GM12878 (cell line): ENCODE measurements at regions not wholly inside any gene's neighbourhood (a gene's known extent, or its start where the extent isn't known, plus 50 kb on each side); places are given as distances from the start of the nearest gene placed in this dataset.

ENCODE experiments used
- ATAC-seq: fragments of 200-7000 bp; cut with Tn5 transposase; 3 replicates; pipeline ENCODE4 v1.9.1; 2020; ENCODE audit warnings: mild to moderate bottlenecking, moderate library complexity
- BruUV-seq: library from RNA; stranded (reverse); fragments of 400-500 nt; replicated peaks from 2 replicates; lab custom pipeline; 2021; lab: Mats Ljungman, UMichigan
- CTCF ChIA-PET: fragments of 300-600 bp; sonication (Branson Sonifier 250); formaldehyde crosslinking; extraction: SDS; loops from one replicate; lab custom pipeline; 2021; ENCODE audit warnings: inconsistent platforms; lab: Yijun Ruan, JAX
- POLR2A ChIA-PET: fragments of 350-600 bp; formaldehyde crosslinking; extraction: SDS; loops from one replicate; lab custom pipeline; 2021; ENCODE audit warnings: inconsistent platforms; lab: Charles Lee
- RAD21 ChIA-PET: fragments of 300-600 bp; sonication (Branson Sonifier 250); formaldehyde crosslinking; loops from one replicate; lab custom pipeline; 2023; ENCODE audit warnings: antibody characterized with exemption; ENCODE audit not compliant: unreplicated experiment; lab: Charles Lee
- SMC1A ChIA-PET: fragments of 300-600 bp; sonication (Branson Sonifier 250); formaldehyde crosslinking; loops from one replicate; lab custom pipeline; 2023; ENCODE audit not compliant: unreplicated experiment, uncharacterized antibody; lab: Charles Lee
- DNase-seq: peaks from one replicate; pipeline ENCODE4 v3.0.0-alpha.2; 2011; ENCODE audit warnings: low read depth, low spot score
- FAIRE-seq: peaks from 3 replicates; lab custom pipeline; 2011; peaks lifted over from hg19 to GRCh38; lab: Jason Lieb, UNC
- H2AFZ ChIP-seq: 2 replicates; pipeline ENCODE4 v1.6.0; 2011; ENCODE audit warnings: low read depth, low read length, control low read depth; ENCODE audit not compliant: control insufficient read depth
- H3K27ac ChIP-seq: 2 replicates; pipeline ENCODE4 v1.5.1; 2011; ENCODE audit warnings: control low read depth; ENCODE audit not compliant: control insufficient read depth, insufficient read depth
- H3K27me3 ChIP-seq, 2 experiments: replicated peaks in 1 of 2; 2 replicates each; pipeline versions ENCODE4 v1.6.0 to v1.6.1; 2011; ENCODE audit warnings: low read length in 1 of 2; ENCODE audit not compliant: control insufficient read depth in 2 of 2, insufficient read depth in 2 of 2
- H3K36me3 ChIP-seq, 2 experiments: 2 replicates each; pipeline ENCODE4 v1.5.1; 2011; ENCODE audit warnings: low read length in 1 of 2; ENCODE audit not compliant: control insufficient read depth in 2 of 2, insufficient read depth in 2 of 2
- H3K4me1 ChIP-seq: 2 replicates; pipeline ENCODE4 v1.6.1; 2011; ENCODE audit warnings: mild to moderate bottlenecking, low read length, moderate library complexity, mixed read lengths; ENCODE audit not compliant: control insufficient read depth, insufficient read depth
- H3K4me2 ChIP-seq: 2 replicates; pipeline ENCODE4 v1.6.0; 2011; ENCODE audit warnings: control low read depth; ENCODE audit not compliant: control insufficient read depth, insufficient read depth
- H3K4me3 ChIP-seq: fragments of 200-600 bp; sonication (generic); 2 replicates; pipeline ENCODE4 v1.5.1; 2016
- H3K79me2 ChIP-seq: 2 replicates; pipeline ENCODE4 v1.6.0; 2011; ENCODE audit warnings: low read length; ENCODE audit not compliant: control insufficient read depth, insufficient read depth
- H3K9ac ChIP-seq: 2 replicates; pipeline ENCODE4 v1.8.0; 2011; ENCODE audit warnings: low read length, control low read depth, mixed read lengths; ENCODE audit not compliant: control insufficient read depth, insufficient read depth
- H3K9me3 ChIP-seq: replicated peaks from 3 replicates; pipeline ENCODE4 v1.5.1; 2011; ENCODE audit warnings: mild to moderate bottlenecking, low read length; ENCODE audit not compliant: control insufficient read depth, insufficient read depth
- H4K20me1 ChIP-seq: 2 replicates; pipeline ENCODE4 v1.6.0; 2011; ENCODE audit not compliant: control insufficient read depth, insufficient read depth
- BHLHE40 ChIP-seq, 2 experiments: fragments of 450-650 bp in 1 of 2; IDR thresholded peaks; 2 replicates each; pipeline ENCODE4 v1.6.1; 2011 to 2017; ENCODE audit warnings: low read depth in 2 of 2, borderline replicate concordance in 1 of 2, improper control_type of control experiment in 1 of 2, low read length in 1 of 2, mild to moderate bottlenecking in 1 of 2
- CEBPZ ChIP-seq: fragments of 150-350 bp; IDR thresholded peaks from 2 replicates; pipeline ENCODE4 v1.6.1; 2016; ENCODE audit warnings: low read depth, low read length
- CREB1 ChIP-seq: IDR thresholded peaks from 2 replicates; pipeline ENCODE4 v1.6.1; 2012; ENCODE audit warnings: low read depth, mild to moderate bottlenecking, inconsistent platforms
- IKZF1 ChIP-seq: fragments of 450-650 bp; conservative IDR thresholded peaks from 2 replicates; pipeline ENCODE4 v1.6.1; 2017; ENCODE audit warnings: antibody characterized with exemption, mild to moderate bottlenecking
- IRF3 ChIP-seq: fragments of 450-650 bp; IDR thresholded peaks from 2 replicates; pipeline ENCODE4 v1.6.1; 2014; ENCODE audit warnings: mild to moderate bottlenecking
- MAX ChIP-seq: IDR thresholded peaks from 2 replicates; pipeline ENCODE4 v1.6.1; 2012; ENCODE audit warnings: low read depth, low read length, improper control_type of control experiment
- NR2F1 ChIP-seq: fragments of 450-650 bp; conservative IDR thresholded peaks from 2 replicates; pipeline ENCODE4 v1.6.1; 2017; ENCODE audit warnings: mild to moderate bottlenecking
- PAX5 ChIP-seq: IDR thresholded peaks from 2 replicates; pipeline ENCODE4 v1.6.1; 2011; ENCODE audit warnings: low read depth, low read length, borderline replicate concordance
- RBBP5 ChIP-seq: fragments of 200-600 bp; sonication (generic); conservative IDR thresholded peaks from 2 replicates; pipeline ENCODE4 v1.6.1; 2016
- USF1 ChIP-seq: IDR thresholded peaks from 2 replicates; pipeline ENCODE4 v1.6.1; 2011; ENCODE audit warnings: borderline replicate concordance, low read depth, mild to moderate bottlenecking, moderate library complexity, mixed read lengths, low read length; ENCODE audit not compliant: insufficient read depth; ENCODE audit errors: extremely low read length
- WGBS: methylation state at CpG from one replicate; pipeline ENCODE4 v1.1.6; 2016; ENCODE audit warnings: low lambda C conversion rate; ENCODE audit not compliant: insufficient replicate concordance, insufficient coverage; ENCODE audit errors: missing lambda C conversion rate; 5-methylcytosine and 5-hydroxymethylcytosine counted together
- in situ Hi-C: fragments of 300-500 bp; cut with MboI; formaldehyde crosslinking; loops from 9 replicates; pipeline ENCODE4 v1.14.3; 2018; ENCODE audit warnings: mixed read lengths
- intact Hi-C: fragments of 100-400 bp; cut with micrococcal nuclease; formaldehyde crosslinking; loops from one replicate; pipeline ENCODE4 v1.14.2; 2022; ENCODE audit not compliant: unreplicated experiment

- TF ChIP-seq CEBPZ = no peak
- TF ChIP-seq RBBP5 = no peak
- TF ChIP-seq MAX = no peak
- no peak for TF ChIP-seq USF1
- TF ChIP-seq, all 136 proteins: peak for 0
These were observed 100.7 kb upstream of the SLC4A7 start (continued) for GRCh38 chr3:27584874-27585273.

GRCh38 chr3:27581852-27582251 is 97.7 kb upstream of the SLC4A7 start:
- in situ Hi-C loops = no loop called here
- H3K27me3 ChIP-seq = no peaks in the 10 kb centered on the region
- H3K79me2 ChIP-seq = no peaks in the 10 kb centered on the region
- H3K27ac ChIP-seq = no peak overlapping the region
- H3K9ac ChIP-seq = no peak overlapping the region
- POLR2A ChIA-PET = no interaction called here
- H3K9me3 ChIP-seq = no peaks in the 10 kb centered on the region
- WGBS = 54% methylated on average over 3 of the region's 3 CpGs
- intact Hi-C loops = no loop called here
- H3K4me2 ChIP-seq = no peak overlapping the region
- SMC1A ChIA-PET = interaction anchor here (1.6 kb wide), 1 partner anchor 9 kb away, joined by 8 read pairs; no protein-coding TSS in a partner anchor
- CTCF ChIA-PET = no interaction called here
- H4K20me1 ChIP-seq = no peaks in the 10 kb centered on the region
- no peaks in the 10 kb centered on the region for H3K4me1 ChIP-seq
- no TSS peak for BruUV-seq
- H3K36me3 ChIP-seq = no peaks in the 10 kb centered on the region
- no peak overlapping the region for H3K4me3 ChIP-seq
- RAD21 ChIA-PET = interaction anchor here (0.6 kb wide), 1 partner anchor 29 kb away, joined by 3 read pairs; no protein-coding TSS in a partner anchor
- TF ChIP-seq NR2F1 (no peak), IKZF1 (no peak), BHLHE40 (IDR thresholded peaks at IDR 0.05; ENCODE audit: borderline replicate concordance in 1 of 2, low read depth in 2 of 2, low read length in 1 of 2) (no peak), CREB1 (no peak), IRF3 (no peak), PAX5 (no peak)
- DNase-seq (no peak), FAIRE-seq (no peak), ATAC-seq (no peak)
- H2AFZ ChIP-seq = no peak overlapping the region
